GM20000 (cell line): ENCODE measurements at regions not wholly inside any gene's neighbourhood (a gene's known extent, or its start where the extent isn't known, plus 50 kb on each side); places are given as distances from the start of the nearest gene placed in this dataset.

Source experiments
- DNase-seq: peaks from one replicate; pipeline ENCODE4 v3.0.0; 2012; ENCODE audit warnings: low spot score
- TF ChIP-seq, protein P1 (sequence below): IDR thresholded peaks from 2 replicates; pipeline ENCODE4 v1.5.1; 2012; ENCODE audit warnings: mild to moderate bottlenecking, control low read depth; ENCODE audit errors: extremely low read depth, missing control alignments

DNA sequence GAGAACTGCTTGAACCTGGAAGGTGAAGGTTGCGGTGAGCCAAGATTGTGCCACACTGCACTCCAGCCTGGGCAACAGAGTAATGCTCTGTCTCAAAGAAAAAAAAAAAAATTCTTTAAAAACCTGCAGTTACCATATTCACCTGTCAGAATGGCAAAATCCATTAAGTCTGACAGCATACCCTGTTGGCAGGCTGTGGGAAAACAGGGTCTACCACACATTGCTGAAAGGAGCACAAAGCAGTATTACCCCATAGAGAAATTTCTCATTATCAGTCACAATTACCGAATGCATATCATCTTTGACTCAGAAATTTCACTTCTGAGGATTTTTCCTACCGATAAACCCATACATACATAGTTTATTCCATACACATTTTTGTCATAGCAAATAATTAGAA, 264.1 kb upstream of the SLCO3A1 start:
- TF ChIP-seq, protein P1, sequence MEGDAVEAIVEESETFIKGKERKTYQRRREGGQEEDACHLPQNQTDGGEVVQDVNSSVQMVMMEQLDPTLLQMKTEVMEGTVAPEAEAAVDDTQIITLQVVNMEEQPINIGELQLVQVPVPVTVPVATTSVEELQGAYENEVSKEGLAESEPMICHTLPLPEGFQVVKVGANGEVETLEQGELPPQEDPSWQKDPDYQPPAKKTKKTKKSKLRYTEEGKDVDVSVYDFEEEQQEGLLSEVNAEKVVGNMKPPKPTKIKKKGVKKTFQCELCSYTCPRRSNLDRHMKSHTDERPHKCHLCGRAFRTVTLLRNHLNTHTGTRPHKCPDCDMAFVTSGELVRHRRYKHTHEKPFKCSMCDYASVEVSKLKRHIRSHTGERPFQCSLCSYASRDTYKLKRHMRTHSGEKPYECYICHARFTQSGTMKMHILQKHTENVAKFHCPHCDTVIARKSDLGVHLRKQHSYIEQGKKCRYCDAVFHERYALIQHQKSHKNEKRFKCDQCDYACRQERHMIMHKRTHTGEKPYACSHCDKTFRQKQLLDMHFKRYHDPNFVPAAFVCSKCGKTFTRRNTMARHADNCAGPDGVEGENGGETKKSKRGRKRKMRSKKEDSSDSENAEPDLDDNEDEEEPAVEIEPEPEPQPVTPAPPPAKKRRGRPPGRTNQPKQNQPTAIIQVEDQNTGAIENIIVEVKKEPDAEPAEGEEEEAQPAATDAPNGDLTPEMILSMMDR = no peak
- no peak for DNase-seq

GRCh38 chr15:91592567-91592966, 260.9 kb upstream of the SLCO3A1 start:
- TF ChIP-seq, protein P1 = no peak
- no peak for DNase-seq

DNA sequence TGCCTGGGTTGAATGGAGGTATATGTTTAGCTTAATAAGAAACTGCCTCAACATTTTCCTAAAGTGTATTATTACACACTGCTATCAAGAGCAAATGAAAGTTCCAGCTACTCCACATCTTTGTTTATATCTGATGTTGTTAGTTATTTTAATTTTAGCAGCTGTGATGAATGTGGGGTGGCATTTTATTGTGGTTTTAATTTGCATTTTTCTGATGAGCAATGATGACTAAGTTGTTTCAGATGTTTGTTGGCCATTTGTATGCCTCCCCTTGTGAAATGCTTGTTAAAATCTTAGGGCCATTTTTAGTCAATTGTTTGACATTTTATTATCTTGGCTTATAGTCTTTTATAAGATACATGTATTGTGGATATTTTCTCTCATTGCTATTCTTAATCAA, 260.4 kb upstream of the SLCO3A1 start:
- TF ChIP-seq, protein P1 = no peak
- DNase-seq = no peak

GRCh38 chr15:91593653-91594052, 259.9 kb upstream of the SLCO3A1 start:
- TF ChIP-seq, protein P1 = no peak
- no peak for DNase-seq

- no peak for DNase-seq
- TF ChIP-seq, protein P1 = no peak
Observed at GRCh38 chr15:91599261-91599660, 254.2 kb upstream of the SLCO3A1 start.

GRCh38 chr15:91603384-91604080, 250.0 kb upstream of the SLCO3A1 start:
- DNase-seq = no peak
- TF ChIP-seq, protein P1 = no peak

- TF ChIP-seq, protein P1 = no peak
- no peak for DNase-seq
Observed at GRCh38 chr15:91604122-91604521, 249.4 kb upstream of the SLCO3A1 start.
